GM12878 (cell line): ENCODE measurements at regions not wholly inside any gene's neighbourhood (a gene's known extent, or its start where the extent isn't known, plus 50 kb on each side); places are given as distances from the start of the nearest gene placed in this dataset.

ENCODE experiments used
- ATAC-seq: fragments of 200-7000 bp; cut with Tn5 transposase; 3 replicates; pipeline ENCODE4 v1.9.1; 2020; ENCODE audit warnings: mild to moderate bottlenecking, moderate library complexity
- BruUV-seq: library from RNA; stranded (reverse); fragments of 400-500 nt; replicated peaks from 2 replicates; lab custom pipeline; 2021; lab: Mats Ljungman, UMichigan
- CTCF ChIA-PET: fragments of 300-600 bp; sonication (Branson Sonifier 250); formaldehyde crosslinking; extraction: SDS; loops from one replicate; lab custom pipeline; 2021; ENCODE audit warnings: inconsistent platforms; lab: Yijun Ruan, JAX
- POLR2A ChIA-PET: fragments of 350-600 bp; formaldehyde crosslinking; extraction: SDS; loops from one replicate; lab custom pipeline; 2021; ENCODE audit warnings: inconsistent platforms; lab: Charles Lee
- RAD21 ChIA-PET: fragments of 300-600 bp; sonication (Branson Sonifier 250); formaldehyde crosslinking; loops from one replicate; lab custom pipeline; 2023; ENCODE audit warnings: antibody characterized with exemption; ENCODE audit not compliant: unreplicated experiment; lab: Charles Lee
- SMC1A ChIA-PET: fragments of 300-600 bp; sonication (Branson Sonifier 250); formaldehyde crosslinking; loops from one replicate; lab custom pipeline; 2023; ENCODE audit not compliant: unreplicated experiment, uncharacterized antibody; lab: Charles Lee
- DNase-seq: peaks from one replicate; pipeline ENCODE4 v3.0.0-alpha.2; 2011; ENCODE audit warnings: low read depth, low spot score
- FAIRE-seq: peaks from 3 replicates; lab custom pipeline; 2011; peaks lifted over from hg19 to GRCh38; lab: Jason Lieb, UNC
- H2AFZ ChIP-seq: 2 replicates; pipeline ENCODE4 v1.6.0; 2011; ENCODE audit warnings: low read depth, low read length, control low read depth; ENCODE audit not compliant: control insufficient read depth
- H3K27ac ChIP-seq: 2 replicates; pipeline ENCODE4 v1.5.1; 2011; ENCODE audit warnings: control low read depth; ENCODE audit not compliant: control insufficient read depth, insufficient read depth
- H3K27me3 ChIP-seq, 2 experiments: replicated peaks in 1 of 2; 2 replicates each; pipeline versions ENCODE4 v1.6.0 to v1.6.1; 2011; ENCODE audit warnings: low read length in 1 of 2; ENCODE audit not compliant: control insufficient read depth in 2 of 2, insufficient read depth in 2 of 2
- H3K36me3 ChIP-seq, 2 experiments: 2 replicates each; pipeline ENCODE4 v1.5.1; 2011; ENCODE audit warnings: low read length in 1 of 2; ENCODE audit not compliant: control insufficient read depth in 2 of 2, insufficient read depth in 2 of 2
- H3K4me1 ChIP-seq: 2 replicates; pipeline ENCODE4 v1.6.1; 2011; ENCODE audit warnings: mild to moderate bottlenecking, low read length, moderate library complexity, mixed read lengths; ENCODE audit not compliant: control insufficient read depth, insufficient read depth
- H3K4me2 ChIP-seq: 2 replicates; pipeline ENCODE4 v1.6.0; 2011; ENCODE audit warnings: control low read depth; ENCODE audit not compliant: control insufficient read depth, insufficient read depth
- H3K4me3 ChIP-seq: fragments of 200-600 bp; sonication (generic); 2 replicates; pipeline ENCODE4 v1.5.1; 2016
- H3K79me2 ChIP-seq: 2 replicates; pipeline ENCODE4 v1.6.0; 2011; ENCODE audit warnings: low read length; ENCODE audit not compliant: control insufficient read depth, insufficient read depth
- H3K9ac ChIP-seq: 2 replicates; pipeline ENCODE4 v1.8.0; 2011; ENCODE audit warnings: low read length, control low read depth, mixed read lengths; ENCODE audit not compliant: control insufficient read depth, insufficient read depth
- H3K9me3 ChIP-seq: replicated peaks from 3 replicates; pipeline ENCODE4 v1.5.1; 2011; ENCODE audit warnings: mild to moderate bottlenecking, low read length; ENCODE audit not compliant: control insufficient read depth, insufficient read depth
- H4K20me1 ChIP-seq: 2 replicates; pipeline ENCODE4 v1.6.0; 2011; ENCODE audit not compliant: control insufficient read depth, insufficient read depth
- CEBPZ ChIP-seq: fragments of 150-350 bp; IDR thresholded peaks from 2 replicates; pipeline ENCODE4 v1.6.1; 2016; ENCODE audit warnings: low read depth, low read length
- EZH2 ChIP-seq: IDR thresholded peaks from 2 replicates; pipeline ENCODE4 v1.6.1; 2012; ENCODE audit warnings: low read depth, mild to moderate bottlenecking, control low read depth, inconsistent platforms, low read length, borderline replicate concordance; ENCODE audit not compliant: control insufficient read depth
- HCFC1 ChIP-seq: fragments of 150-350 bp; IDR thresholded peaks from 2 replicates; pipeline ENCODE4 v1.6.1; 2014; ENCODE audit warnings: low read length
- IKZF1 ChIP-seq: fragments of 450-650 bp; conservative IDR thresholded peaks from 2 replicates; pipeline ENCODE4 v1.6.1; 2017; ENCODE audit warnings: antibody characterized with exemption, mild to moderate bottlenecking
- MYB ChIP-seq: fragments of 150-350 bp; IDR thresholded peaks from 2 replicates; pipeline ENCODE4 v1.6.1; 2014; ENCODE audit warnings: mild to moderate bottlenecking, low read depth, low read length, borderline replicate concordance
- NFYA ChIP-seq: IDR thresholded peaks from 2 replicates; pipeline ENCODE4 v1.6.1; 2011; ENCODE audit warnings: low read depth, mild to moderate bottlenecking, low read length, improper control_type of control experiment, borderline replicate concordance
- SKIL ChIP-seq: fragments of 450-650 bp; IDR thresholded peaks from 2 replicates; pipeline ENCODE4 v1.6.1; 2017; ENCODE audit warnings: mild to moderate bottlenecking, low read depth, inconsistent platforms; ENCODE audit not compliant: poor library complexity, severe bottlenecking
- ZBTB40 ChIP-seq: fragments of 450-650 bp; IDR thresholded peaks from 2 replicates; pipeline ENCODE4 v1.6.1; 2016; ENCODE audit warnings: mild to moderate bottlenecking, moderate library complexity, borderline replicate concordance
- WGBS: methylation state at CpG from one replicate; pipeline ENCODE4 v1.1.6; 2016; ENCODE audit warnings: low lambda C conversion rate; ENCODE audit not compliant: insufficient replicate concordance, insufficient coverage; ENCODE audit errors: missing lambda C conversion rate; 5-methylcytosine and 5-hydroxymethylcytosine counted together
- in situ Hi-C: fragments of 300-500 bp; cut with MboI; formaldehyde crosslinking; loops from 9 replicates; pipeline ENCODE4 v1.14.3; 2018; ENCODE audit warnings: mixed read lengths
- intact Hi-C: fragments of 100-400 bp; cut with micrococcal nuclease; formaldehyde crosslinking; loops from one replicate; pipeline ENCODE4 v1.14.2; 2022; ENCODE audit not compliant: unreplicated experiment

GRCh38 chr2:145020139-145020538, 500.2 kb upstream of the ZEB2 start (continued):
- TF ChIP-seq ZBTB40 = no peak
- TF ChIP-seq HCFC1 = no peak
- TF ChIP-seq IKZF1 = no peak

GRCh38 chr2:145018502-145018901, 498.6 kb upstream of the ZEB2 start:
- DNase-seq (no peak), ATAC-seq (no peak)
- ChIA-PET POLR2A (no interaction called here), SMC1A (no interaction called here), RAD21 (no interaction called here)
- H4K20me1 ChIP-seq = no peaks in the 10 kb centered on the region
- no peaks in the 10 kb centered on the region for H3K79me2 ChIP-seq
- WGBS = under 1% methylated on average over 5 of the region's 5 CpGs
- no peaks in the 10 kb centered on the region for H3K36me3 ChIP-seq
- no TSS peak for BruUV-seq
- no peak overlapping the region for H2AFZ ChIP-seq
- no peak overlapping the region for H3K9ac ChIP-seq
- in situ Hi-C loops (no loop called here), intact Hi-C loops (no loop called here)
- H3K4me3 ChIP-seq = no peak overlapping the region
- H3K27ac ChIP-seq = no peak overlapping the region
- no peaks in the 10 kb centered on the region for H3K4me1 ChIP-seq
- no peak overlapping the region for H3K4me2 ChIP-seq
- H3K27me3 ChIP-seq = no peaks in the 10 kb centered on the region; a peak in 1 of 4 replicates
- TF ChIP-seq MYB = no peak
- no peak for TF ChIP-seq SKIL
- no peak for TF ChIP-seq EZH2
- no peak for TF ChIP-seq NFYA
- TF ChIP-seq CEBPZ = no peak
- TF ChIP-seq, all 136 proteins: peak for 0
- no peaks in the 10 kb centered on the region for H3K9me3 ChIP-seq
- CTCF ChIA-PET = no interaction called here
- no peak for FAIRE-seq
